Astrocyte (in vitro differentiated cells and primary cell): ENCODE measurements at regions not wholly inside any gene's neighbourhood (a gene's known extent, or its start where the extent isn't known, plus 50 kb on each side); places are given as distances from the start of the nearest gene placed in this dataset.

ENCODE experiments used
- DNase-seq: peaks from one replicate; pipeline ENCODE4 v3.0.0-alpha.2; 2010; ENCODE audit warnings: low read depth
- FAIRE-seq: peaks from 2 replicates; lab custom pipeline; 2011; peaks lifted over from hg19 to GRCh38; lab: Jason Lieb, UNC
- H2AFZ ChIP-seq: 2 replicates; pipeline ENCODE4 v1.6.0; 2012; ENCODE audit warnings: low read depth, low read length, inconsistent platforms
- H3K27ac ChIP-seq: 2 replicates; pipeline ENCODE4 v1.5.1; 2011; ENCODE audit warnings: low read depth, low read length, inconsistent platforms
- H3K27me3 ChIP-seq: 2 replicates; pipeline ENCODE4 v1.6.0; 2011; ENCODE audit warnings: low read length, inconsistent platforms; ENCODE audit not compliant: insufficient read depth
- H3K36me3 ChIP-seq: 2 replicates; pipeline ENCODE4 v1.5.1; 2011; ENCODE audit warnings: low read length, inconsistent platforms; ENCODE audit not compliant: insufficient read depth
- H3K4me1 ChIP-seq: 2 replicates; pipeline ENCODE4 v1.5.1; 2011; ENCODE audit warnings: low read length, inconsistent platforms; ENCODE audit not compliant: insufficient read depth
- H3K4me2 ChIP-seq: 2 replicates; pipeline ENCODE4 v1.6.0; 2012; ENCODE audit warnings: low read length, inconsistent platforms
- H3K4me3 ChIP-seq: 2 replicates; pipeline ENCODE4 v1.5.1; 2011; ENCODE audit warnings: low read depth, mild to moderate bottlenecking, low read length, inconsistent platforms; ENCODE audit not compliant: insufficient read depth
- H3K79me2 ChIP-seq: 2 replicates; pipeline ENCODE4 v1.6.0; 2012; ENCODE audit warnings: mild to moderate bottlenecking, low read length, inconsistent platforms; ENCODE audit not compliant: insufficient read depth
- H3K9ac ChIP-seq: 2 replicates; pipeline ENCODE4 v1.6.0; 2012; ENCODE audit warnings: mild to moderate bottlenecking, low read length, inconsistent platforms
- H3K9me3 ChIP-seq: 2 replicates; pipeline ENCODE4 v1.5.1; 2012; ENCODE audit warnings: low read depth, mild to moderate bottlenecking, low read length, inconsistent platforms; ENCODE audit not compliant: insufficient read depth
- H4K20me1 ChIP-seq: 2 replicates; pipeline ENCODE4 v1.6.0; 2012; ENCODE audit warnings: low read length, inconsistent platforms; ENCODE audit not compliant: insufficient read depth
- H3K27ac Mint-ChIP-seq: one replicate; pipeline ENCODE4 v1.8.0; 2021; ENCODE audit warnings: mild to moderate bottlenecking, mixed read lengths; ENCODE audit not compliant: unreplicated experiment
- H3K27me3 Mint-ChIP-seq: one replicate; pipeline ENCODE4 v1.8.0; 2021; ENCODE audit warnings: low read depth, mixed read lengths; ENCODE audit not compliant: unreplicated experiment
- H3K36me3 Mint-ChIP-seq: one replicate; pipeline ENCODE4 v1.8.0; 2021; ENCODE audit warnings: low read depth, mixed read lengths; ENCODE audit not compliant: unreplicated experiment
- H3K4me1 Mint-ChIP-seq: one replicate; pipeline ENCODE4 v1.8.0; 2021; ENCODE audit warnings: low read depth, mixed read lengths; ENCODE audit not compliant: unreplicated experiment
- H3K4me3 Mint-ChIP-seq: one replicate; pipeline ENCODE4 v1.8.0; 2021; ENCODE audit warnings: mild to moderate bottlenecking, moderate library complexity, mixed read lengths; ENCODE audit not compliant: unreplicated experiment
- H3K9me3 Mint-ChIP-seq: one replicate; pipeline ENCODE4 v1.8.0; 2021; ENCODE audit warnings: mild to moderate bottlenecking, mixed read lengths; ENCODE audit not compliant: unreplicated experiment
- EZH2 ChIP-seq: IDR thresholded peaks from 2 replicates; pipeline ENCODE4 v1.6.1; 2012; ENCODE audit warnings: mild to moderate bottlenecking, low read length, inconsistent platforms; ENCODE audit not compliant: insufficient read depth
- TF ChIP-seq, protein P1 (sequence below): IDR thresholded peaks from 2 replicates; pipeline ENCODE4 v1.5.1; 2011; ENCODE audit warnings: low read depth, mild to moderate bottlenecking, inconsistent platforms, low read length, moderate library complexity; ENCODE audit not compliant: insufficient read depth

GRCh38 chr5:51275428-51275827 lies 107.8 kb upstream of the ISL1 start:
- Histone ChIP-seq H3K79me2 (no peaks in the 10 kb centered on the region), H3K9ac (no peak overlapping the region), H3K27me3 (no peaks in the 10 kb centered on the region), H2AFZ (no peak overlapping the region), H3K4me2 (no peak overlapping the region), H3K36me3 (no peaks in the 10 kb centered on the region), H3K4me3 (no peak overlapping the region), H3K9me3 (no peaks in the 10 kb centered on the region), H3K27ac (no peak overlapping the region), H3K4me1 (no peaks in the 10 kb centered on the region), H4K20me1 (no peaks in the 10 kb centered on the region)
- H3K36me3 Mint-ChIP-seq = no peaks in the 10 kb centered on the region
- no peaks in the 10 kb centered on the region for H3K27me3 Mint-ChIP-seq
- H3K9me3 Mint-ChIP-seq = no peaks in the 10 kb centered on the region
- no peak overlapping the region for H3K27ac Mint-ChIP-seq
- H3K4me3 Mint-ChIP-seq = no peak overlapping the region
- no peak for DNase-seq
- no peak for FAIRE-seq
- peaks cover 6% of the 10 kb centered on the region for H3K4me1 Mint-ChIP-seq
- TF ChIP-seq, protein P1, sequence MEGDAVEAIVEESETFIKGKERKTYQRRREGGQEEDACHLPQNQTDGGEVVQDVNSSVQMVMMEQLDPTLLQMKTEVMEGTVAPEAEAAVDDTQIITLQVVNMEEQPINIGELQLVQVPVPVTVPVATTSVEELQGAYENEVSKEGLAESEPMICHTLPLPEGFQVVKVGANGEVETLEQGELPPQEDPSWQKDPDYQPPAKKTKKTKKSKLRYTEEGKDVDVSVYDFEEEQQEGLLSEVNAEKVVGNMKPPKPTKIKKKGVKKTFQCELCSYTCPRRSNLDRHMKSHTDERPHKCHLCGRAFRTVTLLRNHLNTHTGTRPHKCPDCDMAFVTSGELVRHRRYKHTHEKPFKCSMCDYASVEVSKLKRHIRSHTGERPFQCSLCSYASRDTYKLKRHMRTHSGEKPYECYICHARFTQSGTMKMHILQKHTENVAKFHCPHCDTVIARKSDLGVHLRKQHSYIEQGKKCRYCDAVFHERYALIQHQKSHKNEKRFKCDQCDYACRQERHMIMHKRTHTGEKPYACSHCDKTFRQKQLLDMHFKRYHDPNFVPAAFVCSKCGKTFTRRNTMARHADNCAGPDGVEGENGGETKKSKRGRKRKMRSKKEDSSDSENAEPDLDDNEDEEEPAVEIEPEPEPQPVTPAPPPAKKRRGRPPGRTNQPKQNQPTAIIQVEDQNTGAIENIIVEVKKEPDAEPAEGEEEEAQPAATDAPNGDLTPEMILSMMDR = no peak
- no peak for TF ChIP-seq EZH2

- Histone ChIP-seq H2AFZ (no peak overlapping the region), H3K79me2 (no peaks in the 10 kb centered on the region), H3K27ac (no peak overlapping the region), H4K20me1 (no peaks in the 10 kb centered on the region), H3K4me2 (no peak overlapping the region), H3K27me3 (no peaks in the 10 kb centered on the region), H3K9me3 (no peaks in the 10 kb centered on the region), H3K36me3 (no peaks in the 10 kb centered on the region), H3K9ac (no peak overlapping the region), H3K4me1 (no peaks in the 10 kb centered on the region), H3K4me3 (no peak overlapping the region)
- DNase-seq (no peak), FAIRE-seq (no peak)
- Mint-ChIP-seq H3K9me3 (no peaks in the 10 kb centered on the region), H3K4me1 (peaks cover 6% of the 10 kb centered on the region), H3K27me3 (no peaks in the 10 kb centered on the region), H3K36me3 (no peaks in the 10 kb centered on the region), H3K4me3 (no peak overlapping the region), H3K27ac (no peak overlapping the region)
- TF ChIP-seq, protein P1 = no peak
- TF ChIP-seq EZH2 = no peak
Measured at GRCh38 chr5:51276250-51276649, 107.0 kb upstream of the ISL1 start.

DNA sequence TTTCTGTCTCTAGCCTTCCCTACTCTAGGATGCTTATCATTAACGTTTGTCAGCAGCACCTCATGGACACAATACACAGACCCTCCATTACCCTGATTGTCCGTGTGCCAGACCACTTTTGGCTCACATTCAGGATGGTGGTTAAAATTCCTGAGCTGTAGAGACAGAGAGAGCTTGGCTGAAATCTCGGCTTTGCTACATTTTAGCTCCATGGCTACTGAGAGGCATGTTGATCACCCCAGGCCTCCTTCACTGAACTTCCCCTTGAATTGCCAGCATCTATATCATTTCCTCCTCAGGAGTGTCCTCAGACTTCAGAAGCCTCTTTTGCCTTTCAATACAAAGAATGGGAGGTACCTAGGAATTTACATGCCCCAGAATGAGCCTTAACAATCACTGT lies 104.7 kb upstream of the ISL1 start:
- Histone ChIP-seq H3K79me2 (no peaks in the 10 kb centered on the region), H3K4me3 (no peak overlapping the region), H2AFZ (no peak overlapping the region), H3K36me3 (no peaks in the 10 kb centered on the region), H3K4me1 (no peaks in the 10 kb centered on the region), H4K20me1 (no peaks in the 10 kb centered on the region), H3K27ac (no peak overlapping the region), H3K9ac (no peak overlapping the region), H3K4me2 (no peak overlapping the region), H3K9me3 (no peaks in the 10 kb centered on the region), H3K27me3 (no peaks in the 10 kb centered on the region)
- no peaks in the 10 kb centered on the region for H3K9me3 Mint-ChIP-seq
- no peak overlapping the region for H3K27ac Mint-ChIP-seq
- TF ChIP-seq, protein P1 = no peak
- TF ChIP-seq EZH2 = no peak
- peaks cover 3% of the 10 kb centered on the region for H3K4me1 Mint-ChIP-seq
- H3K27me3 Mint-ChIP-seq = no peaks in the 10 kb centered on the region
- H3K36me3 Mint-ChIP-seq = no peaks in the 10 kb centered on the region
- H3K4me3 Mint-ChIP-seq = no peak overlapping the region
- FAIRE-seq = no peak
- DNase-seq = no peak
